Inflammatory macrophage treated with lipopolysaccharide for 4 hours (primary cell): ENCODE measurements at regions not wholly inside any gene's neighbourhood (a gene's known extent, or its start where the extent isn't known, plus 50 kb on each side); places are given as distances from the start of the nearest gene placed in this dataset.
A peak's percentile ranks its signal among the peaks of the same experiment; 100 is the strongest.
"Not testable (repeated sequence)": the region's sequence is repeated elsewhere in the genome, so short reads cannot be mapped to it uniquely, and the experiment has no call there.

Experiments
- DNase-seq: peaks from one replicate; pipeline ENCODE4 v3.0.0-alpha.2; 2020

DNA sequence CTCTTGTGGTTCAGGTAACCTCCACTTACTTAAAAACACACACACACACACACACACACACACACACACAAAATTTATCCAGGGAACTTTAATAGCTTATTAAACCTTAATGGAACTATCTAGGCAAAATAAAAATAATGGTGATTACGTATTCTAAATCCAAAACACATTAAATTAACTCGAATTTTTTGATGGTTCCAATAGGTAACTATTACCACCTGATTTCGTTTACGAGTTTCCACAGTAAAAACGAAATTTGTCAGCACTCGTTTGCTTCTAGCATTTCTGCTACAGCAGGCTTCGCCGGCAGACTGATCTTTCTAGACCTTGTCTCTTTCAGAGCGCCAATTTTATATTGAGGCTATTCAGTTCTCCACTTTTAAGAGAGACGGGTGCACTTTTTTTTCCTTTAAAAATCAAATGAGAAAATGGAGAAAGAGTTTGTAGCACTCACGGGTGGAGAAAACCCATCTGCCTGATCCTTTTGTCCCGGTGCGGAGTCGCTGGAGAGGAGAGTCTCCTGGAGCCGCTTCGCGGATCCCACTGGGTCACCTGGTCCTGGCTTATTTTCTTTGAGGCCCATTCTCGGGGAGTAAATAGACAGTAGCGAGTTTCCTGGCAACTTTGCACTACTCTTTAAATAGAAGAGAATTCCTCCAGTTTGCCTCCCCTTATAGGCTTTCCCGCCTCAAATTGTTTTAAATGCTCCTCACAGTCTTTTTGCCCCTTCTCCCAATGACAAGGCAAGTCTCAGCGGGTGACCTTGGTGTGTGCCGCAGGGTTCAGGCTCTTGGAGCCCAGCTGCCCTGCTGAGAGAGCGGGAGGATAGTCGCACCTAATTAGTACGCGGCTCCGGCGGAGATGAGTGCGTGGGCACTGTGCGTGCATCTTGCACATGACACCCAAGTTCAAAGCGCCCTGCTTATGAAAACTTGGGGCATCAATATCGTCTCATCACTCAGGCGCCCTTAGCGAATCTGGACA is 117.0 kb downstream of the KCNRG start:
- DNase-seq: no peak

DNA sequence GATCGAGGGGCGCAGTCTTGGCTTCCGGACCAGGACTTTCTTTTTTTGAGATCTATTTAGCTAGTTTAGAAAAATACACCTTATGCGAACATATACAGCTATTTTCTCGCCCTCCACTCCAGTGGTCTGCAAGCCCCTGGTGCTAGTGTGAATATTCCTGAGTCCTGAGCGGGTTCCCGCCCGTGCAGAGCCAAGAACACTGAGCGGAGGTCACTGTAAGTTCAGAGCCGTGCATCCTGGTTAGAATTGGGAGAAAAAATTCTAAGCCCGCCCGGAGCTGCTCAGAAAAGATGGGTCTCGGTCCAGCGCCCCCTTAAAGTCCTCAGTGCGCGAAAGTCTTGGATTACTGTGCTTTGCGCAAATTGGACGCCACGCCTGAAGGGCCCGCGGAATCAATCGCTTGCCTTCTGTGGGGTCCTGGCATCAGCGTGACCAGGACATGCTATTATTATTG is 117.7 kb downstream of the KCNRG start:
- DNase-seq: no peak

DNA sequence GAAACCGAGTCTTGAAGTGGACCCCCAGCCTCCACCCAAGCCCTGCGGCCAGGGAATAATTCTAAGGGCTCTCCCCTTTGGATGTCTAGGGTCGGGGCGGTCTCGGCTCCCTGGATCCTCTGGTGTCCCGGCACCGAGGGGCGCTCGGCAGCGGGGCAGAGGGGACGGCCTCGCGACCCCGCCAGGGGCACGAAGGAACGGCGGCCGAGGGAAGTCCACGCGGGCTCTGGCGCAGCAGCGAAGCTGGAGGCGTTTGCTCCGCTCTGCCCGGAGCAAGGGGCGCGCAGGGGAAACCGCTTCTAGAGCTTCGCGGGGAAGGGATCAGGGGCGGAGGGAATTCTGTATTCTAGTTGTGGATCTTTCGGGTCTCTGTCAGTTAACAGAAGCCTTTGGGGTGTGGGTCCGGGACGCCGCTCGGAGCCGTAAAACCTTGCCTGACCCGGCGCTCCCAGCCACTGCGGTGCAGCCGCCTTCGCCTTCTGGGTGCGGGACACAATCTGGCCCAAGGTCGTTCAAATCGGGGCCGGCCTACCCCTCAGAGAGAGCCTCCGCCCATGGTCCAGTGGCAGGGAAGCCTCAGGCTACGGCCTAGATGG is 118.2 kb downstream of the KCNRG start:
- no peak for DNase-seq

DNA sequence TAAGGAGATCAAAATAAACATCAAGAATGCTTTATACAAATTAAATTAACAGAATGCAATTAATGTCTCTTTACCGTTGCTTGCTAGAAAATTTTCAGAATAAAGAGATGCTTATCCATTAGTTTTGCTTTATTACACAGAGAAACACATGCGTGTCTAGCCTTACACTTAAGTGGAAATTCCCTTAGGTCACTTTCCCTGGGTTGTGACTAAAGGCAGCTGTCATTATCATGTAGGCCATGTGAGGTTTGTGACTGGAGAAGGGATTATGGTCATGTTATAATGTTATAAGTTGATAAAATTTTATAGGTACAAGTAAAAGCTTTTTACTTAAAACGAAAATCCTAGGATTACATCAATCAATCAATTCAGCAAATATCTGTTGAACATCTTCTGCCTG is 121.0 kb downstream of the KCNRG start:
- DNase-seq: peak; percentile 25

DNA sequence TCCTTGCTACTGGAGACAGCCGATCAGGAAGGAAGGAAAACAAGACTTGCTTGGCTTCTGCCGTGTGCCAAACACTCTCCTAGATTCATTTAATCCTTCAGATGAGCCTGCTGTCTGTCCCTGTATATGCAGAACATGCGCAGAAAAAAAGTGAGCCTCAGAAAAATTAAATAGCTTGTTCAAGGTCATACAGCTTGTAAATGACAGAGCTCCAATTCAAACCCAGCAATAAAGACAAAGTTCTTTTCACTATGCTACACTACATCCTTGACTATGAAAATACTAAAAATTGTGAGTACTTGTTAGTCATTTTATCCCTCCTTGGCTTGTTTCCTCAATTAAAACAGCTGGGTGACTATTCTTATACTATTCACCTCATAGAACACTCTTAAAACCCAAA is 121.4 kb downstream of the KCNRG start:
- DNase-seq: no peak

GRCh38 chr13:50139435-50139934 is 124.2 kb downstream of the KCNRG start:
- not testable (repeated sequence) for DNase-seq

DNA sequence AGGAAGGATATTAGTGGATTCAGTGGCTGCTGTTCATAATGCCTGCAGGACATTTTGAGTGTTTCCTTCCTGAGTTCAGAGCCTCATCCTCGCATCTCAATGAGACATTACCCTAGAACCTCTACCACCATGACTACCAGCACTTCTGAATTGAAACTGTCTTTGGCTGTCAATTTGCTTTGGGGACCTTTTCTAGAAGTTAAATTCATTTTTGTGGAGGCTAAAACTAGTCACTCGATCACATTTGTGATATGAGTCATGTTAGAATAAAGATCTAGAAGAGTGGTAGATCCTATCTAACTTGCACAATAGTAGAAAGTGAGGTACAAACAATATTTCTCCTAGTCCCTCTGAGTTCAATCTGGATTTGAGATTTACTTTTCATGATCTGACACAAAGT is 124.9 kb downstream of the KCNRG start:
- DNase-seq: peak; percentile 38

GRCh38 chr13:50140581-50141374 is 125.5 kb downstream of the KCNRG start:
- DNase-seq: peak; percentile 84

GRCh38 chr13:50141375-50141975 is 126.2 kb downstream of the KCNRG start:
- DNase-seq: peak; percentile 91

DNA sequence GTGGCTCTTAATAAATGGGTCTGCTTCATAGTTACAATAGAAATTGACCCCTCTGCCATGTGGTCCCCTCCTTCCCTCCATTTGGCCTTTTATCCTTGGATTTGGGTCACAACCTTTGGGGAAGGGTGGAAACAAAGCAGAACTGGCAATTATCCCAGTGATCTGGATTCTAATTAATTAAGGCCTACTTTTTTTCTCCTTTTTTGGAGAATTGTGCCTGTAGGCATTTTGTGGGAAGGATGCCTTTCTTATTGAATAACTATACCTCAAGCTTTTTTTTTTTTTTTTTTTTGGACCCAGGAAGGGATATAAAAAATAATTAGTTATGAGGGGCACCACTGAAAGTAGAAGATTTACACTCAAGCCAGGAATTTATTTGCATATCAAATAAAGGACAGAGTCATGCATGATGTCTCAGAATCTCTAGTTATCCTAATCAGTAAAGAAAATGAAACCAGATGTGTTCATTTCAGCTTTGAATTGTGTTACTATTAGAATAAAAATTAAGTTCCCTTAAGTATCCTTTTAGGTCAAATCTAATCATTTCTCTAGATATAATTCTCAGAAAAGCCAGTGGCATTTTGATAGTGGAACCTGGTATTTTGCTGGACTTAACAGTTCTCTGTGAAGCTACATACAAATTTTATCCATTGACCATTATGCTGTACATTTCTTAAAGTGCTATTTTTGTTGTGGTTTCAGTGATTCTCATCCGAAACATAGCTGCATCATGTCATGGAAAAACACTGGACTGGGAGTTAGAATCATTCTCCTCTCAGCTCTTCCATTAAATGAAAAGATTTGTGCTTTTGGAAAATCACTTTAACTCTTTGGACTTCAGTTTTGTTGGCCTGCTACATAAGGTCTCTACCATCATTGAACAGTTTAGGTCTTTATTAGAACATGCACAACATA is 129.3 kb downstream of the KCNRG start:
- peak; percentile 50 for DNase-seq

DNA sequence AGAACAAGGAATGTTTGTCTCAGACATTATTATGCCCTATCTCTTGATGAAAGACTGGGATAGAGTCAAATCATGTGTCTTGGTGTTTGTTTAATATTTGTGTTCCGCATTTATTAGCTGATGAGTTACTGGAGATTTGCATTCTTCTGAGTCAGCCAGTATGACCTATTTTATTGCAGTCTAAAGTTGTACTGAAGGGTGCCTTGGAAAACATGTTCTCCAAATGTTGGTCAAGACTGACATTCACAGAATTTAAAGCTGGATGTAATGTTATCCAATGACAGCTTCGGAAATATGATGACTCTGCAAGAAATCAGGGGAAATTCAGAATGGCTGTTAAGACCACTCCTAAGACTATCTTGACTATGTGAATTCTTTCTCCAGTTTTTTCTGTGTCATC is 134.0 kb downstream of the KCNRG start:
- no peak for DNase-seq

DNA sequence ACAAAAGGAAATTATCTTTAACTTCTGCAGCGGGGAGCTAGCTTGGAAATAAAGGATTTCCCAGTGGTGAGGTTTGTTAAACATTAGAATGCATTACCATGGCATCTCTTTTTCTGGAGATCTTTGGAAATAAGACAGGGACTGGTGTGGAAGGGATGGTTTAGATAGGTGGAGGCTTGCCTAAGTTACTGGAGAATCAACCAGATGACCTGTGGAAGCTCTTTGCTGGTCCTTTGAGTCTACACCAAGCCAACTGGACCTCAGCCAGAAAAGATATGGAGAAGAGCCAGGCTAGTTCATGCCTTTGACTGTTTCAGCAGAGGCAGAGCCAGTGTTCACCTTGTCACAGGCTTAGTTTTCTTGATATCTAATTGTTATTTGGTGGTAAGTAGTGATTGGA is 134.7 kb downstream of the KCNRG start:
- DNase-seq: no peak

DNA sequence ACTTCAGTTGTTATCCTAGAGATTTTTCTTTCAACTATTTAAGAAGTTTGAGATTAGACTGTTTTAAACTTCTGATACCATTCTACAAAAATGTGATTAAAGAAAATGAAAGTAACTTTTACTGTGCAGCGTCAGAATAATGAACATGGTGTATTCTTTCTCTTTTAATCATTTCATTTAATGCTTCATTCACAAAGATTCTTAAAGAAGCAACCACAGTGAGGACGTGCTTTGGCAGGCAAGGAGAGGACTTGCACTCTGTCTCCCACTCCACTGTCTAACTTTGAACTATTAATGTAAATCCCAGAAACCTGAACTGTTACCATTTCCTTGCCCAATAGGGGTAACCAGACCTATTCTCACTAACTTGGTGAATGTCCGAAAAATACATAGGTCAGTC is 137.0 kb downstream of the KCNRG start:
- no peak for DNase-seq

GRCh38 chr13:50152655-50153309 is 137.5 kb downstream of the KCNRG start:
- DNase-seq: no peak

GRCh38 chr13:50153401-50153800 is 138.2 kb downstream of the KCNRG start:
- DNase-seq: no peak

- DNase-seq: no peak
These were observed 138.6 kb downstream of the KCNRG start for GRCh38 chr13:50153876-50154275.

- no peak for DNase-seq
These were observed 139.5 kb downstream of the KCNRG start for GRCh38 chr13:50154697-50155096.

- DNase-seq: no peak
These were observed 140.9 kb downstream of the KCNRG start for GRCh38 chr13:50156140-50156539.

DNA sequence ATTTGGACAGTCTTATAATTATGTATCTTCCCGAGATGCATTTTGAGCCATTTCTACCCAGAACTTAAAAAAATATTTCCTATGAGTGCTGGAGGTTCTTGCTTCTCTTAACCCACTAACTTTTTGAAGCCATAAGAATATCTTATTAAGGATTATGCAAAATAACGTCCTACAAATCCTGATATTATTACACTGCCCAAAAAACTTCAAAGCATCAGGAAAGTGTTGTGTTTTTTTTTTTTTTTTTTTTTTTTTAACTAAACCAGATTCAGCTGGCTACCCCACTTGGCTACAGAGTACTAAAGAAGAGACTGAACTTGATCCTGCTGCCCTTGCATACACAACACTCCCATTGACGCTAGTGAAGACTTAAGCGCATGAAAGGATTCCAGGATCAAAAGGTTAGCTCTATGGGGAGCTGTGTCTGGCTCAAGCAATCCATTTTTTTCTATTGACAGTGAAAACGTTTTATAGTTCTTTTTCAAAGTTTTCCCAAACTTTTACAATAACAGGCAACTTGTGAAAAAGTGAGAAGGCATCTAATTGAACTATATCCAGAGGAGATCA is 141.4 kb downstream of the KCNRG start:
- DNase-seq: no peak

DNA sequence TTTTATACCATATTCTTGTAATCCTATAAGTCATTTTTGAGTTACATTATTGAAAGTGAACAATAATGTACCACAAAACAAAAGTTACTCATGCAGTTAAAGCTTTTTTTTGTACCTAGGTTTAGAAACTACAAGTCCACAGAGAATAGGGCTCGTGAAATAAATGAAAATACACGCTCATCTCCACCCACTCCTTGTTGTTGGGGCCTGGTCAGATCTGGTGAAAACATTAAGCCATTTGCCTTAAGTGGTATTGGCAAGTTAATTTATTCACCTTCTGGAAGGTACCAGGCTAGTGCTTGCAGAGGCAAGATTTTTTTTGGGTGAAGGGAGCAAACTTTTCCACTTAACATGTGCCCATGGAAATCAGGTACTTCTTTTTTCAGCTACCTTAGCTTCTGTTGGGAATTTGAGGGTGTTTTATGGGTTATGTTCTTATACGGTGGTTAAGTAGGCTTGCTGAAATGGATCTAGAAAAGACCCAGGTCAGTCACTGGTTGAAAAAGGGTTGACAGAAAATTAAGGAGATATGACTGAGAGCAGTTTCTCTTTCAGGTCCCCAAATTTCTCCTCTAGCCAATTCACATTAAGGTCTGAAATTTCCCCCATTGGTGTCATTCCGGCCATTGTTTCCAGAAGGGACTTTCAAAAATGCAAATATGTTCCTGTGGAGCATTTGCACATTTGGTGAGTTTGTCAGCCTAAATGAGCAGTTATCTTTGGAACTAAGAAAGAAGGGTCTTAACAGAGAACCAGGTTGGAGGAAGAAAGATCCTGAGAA is 143.3 kb downstream of the KCNRG start:
- DNase-seq: peak; percentile 25
